ENCODE measurements at regions not wholly inside any gene's neighbourhood (a gene's known extent, or its start where the extent isn't known, plus 50 kb on each side); places are given as distances from the start of the nearest gene placed in this dataset.

DNA sequence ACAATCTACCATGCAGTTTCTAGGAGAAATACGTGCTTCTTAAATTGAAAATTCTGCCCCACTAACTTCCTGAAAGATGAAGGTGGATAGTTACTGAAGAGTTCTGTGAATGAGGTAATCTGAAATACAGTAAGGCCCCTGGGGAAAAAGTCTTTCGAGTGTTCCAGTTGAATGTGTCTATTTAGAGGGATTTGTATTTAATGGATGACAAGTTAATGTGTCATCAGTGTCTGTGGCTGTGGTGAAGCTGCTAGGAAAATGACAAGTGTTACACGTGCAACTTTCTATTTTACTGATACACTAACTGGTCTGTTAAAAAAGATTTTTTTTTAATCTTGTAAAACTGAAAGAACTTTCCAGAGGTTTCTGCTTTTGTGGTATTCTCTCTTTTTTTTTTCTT, 384.6 kb downstream of the STK39 start:
- TF ChIP-seq, protein P1, sequence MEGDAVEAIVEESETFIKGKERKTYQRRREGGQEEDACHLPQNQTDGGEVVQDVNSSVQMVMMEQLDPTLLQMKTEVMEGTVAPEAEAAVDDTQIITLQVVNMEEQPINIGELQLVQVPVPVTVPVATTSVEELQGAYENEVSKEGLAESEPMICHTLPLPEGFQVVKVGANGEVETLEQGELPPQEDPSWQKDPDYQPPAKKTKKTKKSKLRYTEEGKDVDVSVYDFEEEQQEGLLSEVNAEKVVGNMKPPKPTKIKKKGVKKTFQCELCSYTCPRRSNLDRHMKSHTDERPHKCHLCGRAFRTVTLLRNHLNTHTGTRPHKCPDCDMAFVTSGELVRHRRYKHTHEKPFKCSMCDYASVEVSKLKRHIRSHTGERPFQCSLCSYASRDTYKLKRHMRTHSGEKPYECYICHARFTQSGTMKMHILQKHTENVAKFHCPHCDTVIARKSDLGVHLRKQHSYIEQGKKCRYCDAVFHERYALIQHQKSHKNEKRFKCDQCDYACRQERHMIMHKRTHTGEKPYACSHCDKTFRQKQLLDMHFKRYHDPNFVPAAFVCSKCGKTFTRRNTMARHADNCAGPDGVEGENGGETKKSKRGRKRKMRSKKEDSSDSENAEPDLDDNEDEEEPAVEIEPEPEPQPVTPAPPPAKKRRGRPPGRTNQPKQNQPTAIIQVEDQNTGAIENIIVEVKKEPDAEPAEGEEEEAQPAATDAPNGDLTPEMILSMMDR (IDR thresholded peaks at IDR 0.05) = no peak
- no peak for TF ChIP-seq POLR2AphosphoS5 (IDR thresholded peaks at IDR 0.05)
